ENCODE measurements at regions not wholly inside any gene's neighbourhood (a gene's known extent, or its start where the extent isn't known, plus 50 kb on each side); places are given as distances from the start of the nearest gene placed in this dataset.

GRCh38 chr18:78099979-78100588 lies 850.4 kb downstream of the GALR1 start:
- Histone ChIP-seq H3K4me3 (ENCODE audit: low read depth in 1 of 2, low read length in 2 of 2) (no peak overlapping the region), H3K9ac (ENCODE audit: low read depth, low read length) (no peak overlapping the region), H2AFZ (ENCODE audit: low read depth, low read length) (no peak overlapping the region), H4K20me1 (ENCODE audit: insufficient read depth, low read length) (no peaks in the 10 kb centered on the region), H3K27me3 (ENCODE audit: insufficient read depth, low read length, poor library complexity) (no peaks in the 10 kb centered on the region), H3K36me3 (ENCODE audit: insufficient read depth, low read length) (no peaks in the 10 kb centered on the region), H3K4me1 (ENCODE audit: insufficient read depth, low read length) (no peaks in the 10 kb centered on the region), H3K79me2 (ENCODE audit: insufficient read depth, low read length) (no peaks in the 10 kb centered on the region), H3K27ac (ENCODE audit: low read length) (no peak overlapping the region), H3K4me2 (ENCODE audit: insufficient read depth, low read length) (no peak overlapping the region), H3K9me3 (ENCODE audit: insufficient read depth, low read length, severe bottlenecking) (peaks cover 3% of the 10 kb centered on the region)
- DNase-seq, result no peak
- ATAC-seq (ENCODE audit: insufficient read depth, low read depth), result no peak
- TF ChIP-seq EZH2 (IDR thresholded peaks at IDR 0.05; ENCODE audit: borderline replicate concordance, low read depth, low read length, severe bottlenecking), result no peak
- TF ChIP-seq, protein P1, sequence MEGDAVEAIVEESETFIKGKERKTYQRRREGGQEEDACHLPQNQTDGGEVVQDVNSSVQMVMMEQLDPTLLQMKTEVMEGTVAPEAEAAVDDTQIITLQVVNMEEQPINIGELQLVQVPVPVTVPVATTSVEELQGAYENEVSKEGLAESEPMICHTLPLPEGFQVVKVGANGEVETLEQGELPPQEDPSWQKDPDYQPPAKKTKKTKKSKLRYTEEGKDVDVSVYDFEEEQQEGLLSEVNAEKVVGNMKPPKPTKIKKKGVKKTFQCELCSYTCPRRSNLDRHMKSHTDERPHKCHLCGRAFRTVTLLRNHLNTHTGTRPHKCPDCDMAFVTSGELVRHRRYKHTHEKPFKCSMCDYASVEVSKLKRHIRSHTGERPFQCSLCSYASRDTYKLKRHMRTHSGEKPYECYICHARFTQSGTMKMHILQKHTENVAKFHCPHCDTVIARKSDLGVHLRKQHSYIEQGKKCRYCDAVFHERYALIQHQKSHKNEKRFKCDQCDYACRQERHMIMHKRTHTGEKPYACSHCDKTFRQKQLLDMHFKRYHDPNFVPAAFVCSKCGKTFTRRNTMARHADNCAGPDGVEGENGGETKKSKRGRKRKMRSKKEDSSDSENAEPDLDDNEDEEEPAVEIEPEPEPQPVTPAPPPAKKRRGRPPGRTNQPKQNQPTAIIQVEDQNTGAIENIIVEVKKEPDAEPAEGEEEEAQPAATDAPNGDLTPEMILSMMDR (IDR thresholded peaks at IDR 0.05; ENCODE audit: borderline replicate concordance, extremely low read depth, low read length, poor library complexity, severe bottlenecking), result no peak

DNA sequence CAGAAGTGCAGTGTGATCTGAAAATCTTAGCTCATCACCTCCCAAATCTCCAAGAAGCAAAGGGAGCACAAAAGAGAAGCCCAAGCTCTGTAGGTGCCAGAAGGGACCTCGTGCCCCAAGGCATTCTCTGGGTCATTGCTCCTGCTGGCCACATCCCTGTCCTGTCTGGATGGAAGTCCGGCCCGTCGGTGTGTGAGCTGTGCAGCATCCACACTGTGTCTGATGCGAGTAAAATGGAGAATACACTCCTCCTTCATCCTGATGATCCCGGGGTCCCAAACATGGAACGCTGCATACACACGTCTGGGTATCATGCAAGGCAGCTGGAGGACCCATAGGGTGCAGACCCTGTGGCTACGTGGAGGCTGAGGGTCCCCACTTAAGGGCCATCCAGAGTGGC lies 851.4 kb downstream of the GALR1 start:
- Histone ChIP-seq H3K4me2 (ENCODE audit: insufficient read depth, low read length) (no peak overlapping the region), H3K36me3 (ENCODE audit: insufficient read depth, low read length) (no peaks in the 10 kb centered on the region), H3K4me1 (ENCODE audit: insufficient read depth, low read length) (no peaks in the 10 kb centered on the region), H3K27ac (ENCODE audit: low read length) (no peak overlapping the region), H4K20me1 (ENCODE audit: insufficient read depth, low read length) (no peaks in the 10 kb centered on the region), H2AFZ (ENCODE audit: low read depth, low read length) (no peak overlapping the region), H3K4me3 (ENCODE audit: low read depth in 1 of 2, low read length in 2 of 2) (no peak overlapping the region), H3K9ac (ENCODE audit: low read depth, low read length) (no peak overlapping the region), H3K27me3 (ENCODE audit: insufficient read depth, low read length, poor library complexity) (no peaks in the 10 kb centered on the region), H3K79me2 (ENCODE audit: insufficient read depth, low read length) (no peaks in the 10 kb centered on the region), H3K9me3 (ENCODE audit: insufficient read depth, low read length, severe bottlenecking) (peaks cover 3% of the 10 kb centered on the region)
- ATAC-seq (ENCODE audit: insufficient read depth, low read depth), result no peak
- DNase-seq, result no peak
- TF ChIP-seq EZH2 (IDR thresholded peaks at IDR 0.05; ENCODE audit: borderline replicate concordance, low read depth, low read length, severe bottlenecking), result no peak
- TF ChIP-seq, protein P1 (IDR thresholded peaks at IDR 0.05; ENCODE audit: borderline replicate concordance, extremely low read depth, low read length, poor library complexity, severe bottlenecking), result no peak

GRCh38 chr18:78102135-78102534 lies 852.5 kb downstream of the GALR1 start:
- Histone ChIP-seq H3K9me3 (ENCODE audit: insufficient read depth, low read length, severe bottlenecking) (peaks cover under 1% of the 10 kb centered on the region), H3K4me3 (ENCODE audit: low read depth in 1 of 2, low read length in 2 of 2) (no peak overlapping the region), H3K27ac (ENCODE audit: low read length) (no peak overlapping the region), H3K79me2 (ENCODE audit: insufficient read depth, low read length) (no peaks in the 10 kb centered on the region), H3K4me2 (ENCODE audit: insufficient read depth, low read length) (no peak overlapping the region), H4K20me1 (ENCODE audit: insufficient read depth, low read length) (no peaks in the 10 kb centered on the region), H2AFZ (ENCODE audit: low read depth, low read length) (no peak overlapping the region), H3K27me3 (ENCODE audit: insufficient read depth, low read length, poor library complexity) (no peaks in the 10 kb centered on the region), H3K9ac (ENCODE audit: low read depth, low read length) (no peak overlapping the region), H3K36me3 (ENCODE audit: insufficient read depth, low read length) (no peaks in the 10 kb centered on the region), H3K4me1 (ENCODE audit: insufficient read depth, low read length) (no peaks in the 10 kb centered on the region)
- DNase-seq (no peak), ATAC-seq (ENCODE audit: insufficient read depth, low read depth) (no peak)
- TF ChIP-seq, protein P1 (IDR thresholded peaks at IDR 0.05; ENCODE audit: borderline replicate concordance, extremely low read depth, low read length, poor library complexity, severe bottlenecking), result no peak
- TF ChIP-seq EZH2 (IDR thresholded peaks at IDR 0.05; ENCODE audit: borderline replicate concordance, low read depth, low read length, severe bottlenecking), result no peak

Data from DND-41 (cell line).